HG02623 (cell line): ENCODE measurements at regions not wholly inside any gene's neighbourhood (a gene's known extent, or its start where the extent isn't known, plus 50 kb on each side); places are given as distances from the start of the nearest gene placed in this dataset.
A peak's percentile ranks its signal among the peaks of the same experiment; 100 is the strongest.
"Not testable (repeated sequence)": the region's sequence is repeated elsewhere in the genome, so short reads cannot be mapped to it uniquely, and the experiment has no call there.

ENCODE experiments used
- ATAC-seq: cut with Tn5 transposase; IDR thresholded peaks from one replicate; pipeline ENCODE4 v1.9.1; 2021; ENCODE audit warnings: moderate library complexity; ENCODE audit not compliant: unreplicated experiment

GRCh38 chr12:42030588-42030987 lies 114.1 kb downstream of the GXYLT1 start:
- ATAC-seq: no peak

DNA sequence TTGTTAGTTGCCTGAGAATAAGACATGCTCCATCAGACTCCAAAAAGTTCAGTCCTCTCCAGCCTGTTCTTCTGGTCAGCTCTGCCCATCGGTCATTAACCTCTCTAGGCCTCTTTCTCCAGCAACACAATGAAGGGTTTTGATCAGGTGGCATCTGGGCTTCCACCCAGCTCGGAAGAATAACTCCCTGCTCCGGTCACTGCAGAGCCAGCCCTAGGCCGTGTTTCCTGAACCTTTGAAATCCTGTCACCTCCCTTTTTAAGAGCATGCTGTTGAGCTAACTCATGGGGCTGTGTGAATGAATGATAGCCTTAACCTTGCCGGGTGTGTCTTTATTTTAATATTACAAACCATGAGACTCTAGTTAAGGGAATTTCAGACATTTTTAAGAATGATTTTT lies 117.1 kb downstream of the GXYLT1 start:
- ATAC-seq: no peak

DNA sequence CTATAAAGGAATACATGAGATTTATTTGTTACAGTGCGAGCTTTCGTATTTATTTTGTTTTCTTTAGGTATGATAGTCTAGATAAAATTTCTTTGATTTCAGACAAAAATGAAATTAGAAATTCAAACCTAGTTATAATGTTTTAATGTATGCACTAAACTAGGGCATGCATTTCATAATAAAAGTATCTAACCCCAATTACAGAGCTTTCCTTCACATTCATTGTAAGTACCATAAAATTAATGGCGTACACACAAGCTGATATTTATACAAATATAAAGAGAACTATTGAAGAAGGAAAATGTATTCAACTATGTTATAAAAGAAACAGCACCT lies 120.2 kb downstream of the GXYLT1 start:
- no peak for ATAC-seq

DNA sequence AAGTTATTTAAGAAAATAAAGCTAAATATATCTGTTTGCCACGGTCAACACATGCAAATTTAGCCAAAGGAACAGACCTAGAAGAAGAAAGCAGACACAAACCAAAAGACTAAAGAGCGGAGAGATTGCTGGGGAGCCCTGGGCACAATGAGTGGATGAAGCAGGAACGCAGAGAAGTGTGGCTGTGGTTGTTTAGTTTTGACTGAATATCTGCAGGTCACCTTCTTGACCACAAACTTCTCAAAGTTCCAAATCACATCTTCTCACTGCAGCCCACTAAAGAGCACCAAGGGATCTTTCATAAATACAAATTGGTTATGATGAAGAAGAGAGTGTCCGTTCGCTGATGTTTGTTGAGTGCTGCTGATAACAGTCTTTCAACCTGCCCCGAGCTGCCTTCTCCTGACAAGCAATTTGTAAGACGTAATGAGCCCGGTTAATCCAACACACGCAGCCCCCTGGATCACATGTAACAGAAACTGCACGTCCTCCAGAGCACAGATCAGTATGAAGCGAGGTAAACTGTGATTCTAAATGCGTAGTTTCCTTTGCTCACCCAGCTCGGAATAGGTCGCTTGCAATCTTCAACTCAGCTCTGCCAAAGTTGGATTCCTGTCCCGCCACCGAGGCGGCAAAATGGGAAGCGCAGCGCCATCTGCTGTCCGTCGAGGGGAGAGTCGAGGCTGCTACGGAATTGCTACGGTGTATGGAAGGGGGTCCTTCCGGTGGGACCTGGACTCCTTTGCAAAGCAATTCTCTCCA lies 120.8 kb downstream of the GXYLT1 start:
- ATAC-seq: peak; percentile 89

DNA sequence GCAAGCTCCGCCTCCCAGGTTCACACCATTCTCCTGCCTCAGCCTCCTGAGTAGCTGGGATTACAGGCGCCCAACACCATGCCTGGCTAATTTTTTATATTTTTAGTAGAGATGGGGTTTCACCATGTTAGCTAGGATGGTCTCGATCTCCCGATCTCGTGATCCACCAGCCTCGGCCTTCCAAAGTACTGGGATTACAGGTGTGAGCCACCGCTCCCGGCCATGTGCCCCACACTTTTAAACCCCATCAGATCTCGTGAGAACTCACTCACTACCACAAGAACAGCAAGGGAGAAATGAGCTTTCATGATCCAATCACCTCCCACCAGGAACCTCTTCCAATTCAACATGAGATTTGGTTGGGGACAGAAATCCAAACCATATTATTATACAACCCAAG lies 122.7 kb downstream of the GXYLT1 start:
- not testable (repeated sequence) for ATAC-seq

- ATAC-seq: no peak
These were observed 123.2 kb downstream of the GXYLT1 start for GRCh38 chr12:42021469-42021868.

DNA sequence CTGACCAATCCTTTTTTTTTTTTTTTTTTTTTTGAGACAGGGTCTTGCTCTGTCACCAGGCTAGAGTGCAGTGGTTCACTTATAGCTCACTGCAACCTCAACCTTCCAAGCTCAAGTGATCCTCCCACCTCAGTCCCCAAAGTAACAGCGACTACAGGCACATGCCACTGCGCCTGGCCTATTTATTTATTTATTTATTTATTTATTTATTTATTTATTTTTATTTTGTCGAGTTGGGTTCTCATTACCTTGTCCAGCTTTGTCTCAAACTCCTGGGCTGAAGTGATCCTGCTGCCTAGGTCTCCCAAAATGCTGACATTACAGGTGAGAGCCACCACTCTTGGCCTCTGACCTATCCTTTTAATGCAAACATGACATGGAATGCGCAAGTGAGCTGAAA lies 124.4 kb downstream of the GXYLT1 start:
- ATAC-seq: no peak

- no peak for ATAC-seq
These were observed 124.9 kb downstream of the GXYLT1 start for GRCh38 chr12:42019746-42020145.

GRCh38 chr12:42017051-42017450 lies 127.6 kb downstream of the GXYLT1 start:
- ATAC-seq: no peak

DNA sequence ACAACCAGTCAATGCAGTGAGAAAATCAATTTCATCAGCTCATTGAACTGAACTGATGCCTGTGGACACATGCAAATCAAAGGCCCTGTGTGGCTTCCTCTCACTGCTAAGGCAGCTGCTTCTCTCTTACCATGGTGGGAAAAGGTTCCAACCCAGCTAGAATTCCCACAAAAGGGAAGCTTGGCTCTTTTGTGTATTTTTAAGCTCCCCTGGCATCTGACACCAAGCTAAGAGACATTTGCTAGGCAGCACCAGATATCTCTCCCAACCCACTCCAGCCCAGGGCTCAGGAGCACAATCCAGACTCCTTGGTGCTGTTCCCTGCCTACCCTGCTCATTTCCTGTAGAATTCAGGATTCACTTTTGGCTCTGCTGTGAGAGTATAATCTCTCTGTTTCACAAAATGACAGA lies 129.6 kb downstream of the GXYLT1 start:
- ATAC-seq: no peak

DNA sequence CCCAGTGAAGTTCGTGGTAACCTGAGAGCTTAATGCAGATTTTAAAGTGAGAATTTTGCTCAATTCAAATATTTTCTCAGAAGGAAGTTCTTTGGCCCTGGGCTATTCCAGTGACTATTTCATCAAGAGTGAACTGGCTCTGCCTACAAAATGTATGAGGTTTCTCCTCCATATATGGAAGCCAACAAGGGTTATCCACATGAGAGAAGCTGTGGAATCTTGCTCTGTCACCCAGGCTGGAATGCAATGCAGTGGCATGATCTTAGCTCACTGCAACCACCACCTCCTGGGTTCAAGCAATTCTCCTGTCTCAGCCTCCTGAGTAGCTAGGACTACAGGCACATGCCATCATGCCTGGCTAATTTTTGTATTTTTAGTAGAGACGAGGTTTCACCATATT lies 132.2 kb downstream of the GXYLT1 start:
- not testable (repeated sequence) for ATAC-seq

GRCh38 chr12:42010715-42011114 lies 134.0 kb downstream of the GXYLT1 start:
- ATAC-seq: no peak

GRCh38 chr12:42010257-42010656 lies 134.4 kb downstream of the GXYLT1 start:
- ATAC-seq: no peak

GRCh38 chr12:42008996-42009395 lies 135.7 kb downstream of the GXYLT1 start:
- no peak for ATAC-seq

GRCh38 chr12:42003031-42003430 lies 141.6 kb downstream of the GXYLT1 start:
- no peak for ATAC-seq

GRCh38 chr12:42002563-42002962 lies 142.1 kb downstream of the GXYLT1 start:
- no peak for ATAC-seq

- ATAC-seq: no peak
These were observed 146.2 kb downstream of the GXYLT1 start for GRCh38 chr12:41998436-41998835.

GRCh38 chr12:41993283-41993682 lies 151.4 kb downstream of the GXYLT1 start:
- no peak for ATAC-seq

DNA sequence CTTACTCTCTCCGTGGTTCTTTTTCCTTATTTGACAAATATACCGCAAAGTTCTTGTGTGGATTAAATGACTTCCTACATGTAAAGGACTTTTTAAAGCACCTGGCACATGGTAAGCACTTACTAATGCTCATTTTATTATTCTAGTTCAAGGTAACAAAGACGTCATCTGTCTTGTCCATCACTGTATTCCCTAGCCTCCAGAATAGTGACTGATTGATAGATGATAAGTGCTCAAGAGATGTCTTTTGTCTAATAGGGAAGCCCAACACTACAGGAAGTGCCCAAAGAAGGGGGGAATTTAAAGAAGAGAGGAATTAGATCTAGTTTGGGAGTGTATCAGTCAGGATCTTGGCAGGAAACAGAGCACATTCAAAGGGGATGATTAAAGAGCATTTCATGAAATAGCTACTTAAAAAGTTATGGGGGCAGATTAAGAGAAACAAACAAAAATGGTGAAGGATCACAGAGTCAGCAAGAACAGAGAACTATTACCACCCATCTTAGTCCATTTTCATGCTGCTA lies 151.9 kb downstream of the GXYLT1 start:
- ATAC-seq: no peak

DNA sequence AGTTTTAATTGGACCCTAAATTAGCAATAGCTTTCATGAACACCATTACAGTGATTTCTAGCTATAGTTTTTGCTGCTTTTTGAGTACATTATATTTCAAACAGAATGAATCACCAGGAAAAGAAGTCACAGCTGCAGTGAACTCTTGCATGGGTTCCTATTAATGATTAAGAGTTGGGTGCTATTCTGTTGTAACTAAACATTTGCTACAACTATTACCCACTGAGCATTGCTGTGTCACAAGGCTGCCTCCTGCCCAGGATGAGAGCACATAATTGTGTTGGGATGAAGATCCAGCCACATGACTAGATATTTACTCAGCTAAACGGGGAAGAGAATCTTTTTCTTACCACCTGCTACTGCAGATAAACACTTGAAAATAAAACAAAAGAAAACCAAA lies 152.7 kb downstream of the GXYLT1 start:
- no peak for ATAC-seq

DNA sequence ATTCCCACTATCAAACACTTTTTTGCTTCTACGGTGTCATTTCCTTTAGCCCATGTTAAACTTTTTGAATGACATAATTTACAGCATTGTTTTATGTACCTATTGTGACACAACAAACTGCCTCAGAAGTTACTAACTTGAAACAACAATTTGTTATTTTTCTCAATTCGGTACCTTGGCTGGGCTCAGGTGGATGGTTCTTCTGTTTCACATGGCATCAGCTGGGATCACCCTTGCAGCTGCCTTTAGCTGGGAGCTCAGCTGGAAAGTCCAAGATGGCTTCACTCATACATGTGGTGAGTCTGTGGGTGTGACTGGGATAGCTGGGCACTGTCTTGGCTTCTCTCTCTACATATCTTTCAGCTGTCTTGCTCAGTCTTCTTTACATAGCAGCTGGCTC lies 156.0 kb downstream of the GXYLT1 start:
- no peak for ATAC-seq

GRCh38 chr12:41986513-41986912 lies 158.2 kb downstream of the GXYLT1 start:
- not testable (repeated sequence) for ATAC-seq

GRCh38 chr12:41983856-41984255 lies 160.8 kb downstream of the GXYLT1 start:
- ATAC-seq: no peak
